ENCODE measurements at regions not wholly inside any gene's neighbourhood (a gene's known extent, or its start where the extent isn't known, plus 50 kb on each side); places are given as distances from the start of the nearest gene placed in this dataset.

DNA sequence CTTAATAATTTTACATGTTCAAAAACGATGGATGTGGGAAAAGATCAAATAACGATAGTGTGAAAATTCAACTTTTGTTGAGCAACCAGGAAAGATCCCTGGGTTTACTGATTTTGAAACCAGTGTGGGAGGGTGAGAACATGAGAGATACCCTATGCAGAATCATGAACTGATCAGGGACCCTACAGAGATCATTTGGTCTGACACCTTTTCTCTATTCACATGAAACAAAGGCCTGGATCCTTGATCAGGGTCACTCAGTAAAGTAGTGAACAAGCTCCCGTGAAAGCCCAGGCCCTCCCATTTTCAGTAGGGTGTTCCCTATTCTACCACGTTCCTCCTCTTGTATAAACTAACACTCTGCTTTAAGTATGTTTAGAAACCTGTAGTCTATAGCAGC is 60.5 kb upstream of the DUSP22 start:
- H3K9ac ChIP-seq (ENCODE audit: low read depth in 1 of 2, low read length in 2 of 2) = no peak overlapping the region
- TF ChIP-seq GABPA (IDR thresholded peaks at IDR 0.05 in 1 of 2, conservative IDR thresholded peaks at IDR 0.05 in 1 of 2) (no peak), FOXA1 (IDR thresholded peaks at IDR 0.05) (no peak), EGR1 (IDR thresholded peaks at IDR 0.05; ENCODE audit: low read depth in 2 of 2) (no peak), NR2F2 (IDR thresholded peaks at IDR 0.05) (no peak), JUND (IDR thresholded peaks at IDR 0.05) (no peak), HNF4A (conservative IDR thresholded peaks at IDR 0.05) (no peak)
- TF ChIP-seq, protein P1, sequence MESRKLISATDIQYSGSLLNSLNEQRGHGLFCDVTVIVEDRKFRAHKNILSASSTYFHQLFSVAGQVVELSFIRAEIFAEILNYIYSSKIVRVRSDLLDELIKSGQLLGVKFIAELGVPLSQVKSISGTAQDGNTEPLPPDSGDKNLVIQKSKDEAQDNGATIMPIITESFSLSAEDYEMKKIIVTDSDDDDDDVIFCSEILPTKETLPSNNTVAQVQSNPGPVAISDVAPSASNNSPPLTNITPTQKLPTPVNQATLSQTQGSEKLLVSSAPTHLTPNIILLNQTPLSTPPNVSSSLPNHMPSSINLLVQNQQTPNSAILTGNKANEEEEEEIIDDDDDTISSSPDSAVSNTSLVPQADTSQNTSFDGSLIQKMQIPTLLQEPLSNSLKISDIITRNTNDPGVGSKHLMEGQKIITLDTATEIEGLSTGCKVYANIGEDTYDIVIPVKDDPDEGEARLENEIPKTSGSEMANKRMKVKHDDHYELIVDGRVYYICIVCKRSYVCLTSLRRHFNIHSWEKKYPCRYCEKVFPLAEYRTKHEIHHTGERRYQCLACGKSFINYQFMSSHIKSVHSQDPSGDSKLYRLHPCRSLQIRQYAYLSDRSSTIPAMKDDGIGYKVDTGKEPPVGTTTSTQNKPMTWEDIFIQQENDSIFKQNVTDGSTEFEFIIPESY (IDR thresholded peaks at IDR 0.05) = no peak
- WGBS = 87% methylated on average over 4 of the region's 4 CpGs
- no peaks in the 10 kb centered on the region for H3K27me3 ChIP-seq (ENCODE audit: control insufficient read depth in 4 of 4, insufficient read depth in 4 of 4, low read length in 3 of 4)
- no peaks in the 10 kb centered on the region for H3K9me3 ChIP-seq (ENCODE audit: control insufficient read depth in 4 of 4, low read length in 3 of 4)
- peaks cover 0 to 8% (median 4%) of the 10 kb centered on the region in 4 donors for H3K4me1 ChIP-seq (ENCODE audit: control insufficient read depth in 4 of 4, insufficient read depth in 4 of 4, low read length in 3 of 4)
- DNase-seq (ENCODE audit: low spot score) = no peak
- no peak overlapping the region for H3K4me3 ChIP-seq (ENCODE audit: low read depth in 1 of 3, low read length in 3 of 3)
- H3K27ac ChIP-seq (ENCODE audit: low read depth in 1 of 2, low read length in 2 of 2) = no peak overlapping the region
- H3K36me3 ChIP-seq (ENCODE audit: control insufficient read depth in 4 of 4, insufficient read depth in 3 of 4, low read depth in 1 of 4, low read length in 3 of 4) = no peaks in the 10 kb centered on the region

- no peak for DNase-seq (ENCODE audit: low spot score)
- no peaks in the 10 kb centered on the region for H3K9me3 ChIP-seq (ENCODE audit: control insufficient read depth in 4 of 4, low read length in 3 of 4)
- H3K4me3 ChIP-seq (ENCODE audit: low read depth in 1 of 3, low read length in 3 of 3) = no peak overlapping the region
- WGBS = 91% methylated on average over 12 of the region's 12 CpGs
- peaks cover 0 to 8% (median 4%) of the 10 kb centered on the region in 4 donors for H3K4me1 ChIP-seq (ENCODE audit: control insufficient read depth in 4 of 4, insufficient read depth in 4 of 4, low read length in 3 of 4)
- no peak overlapping the region for H3K9ac ChIP-seq (ENCODE audit: low read depth in 1 of 2, low read length in 2 of 2)
- no peaks in the 10 kb centered on the region for H3K36me3 ChIP-seq (ENCODE audit: control insufficient read depth in 4 of 4, insufficient read depth in 3 of 4, low read depth in 1 of 4, low read length in 3 of 4)
- H3K27ac ChIP-seq (ENCODE audit: low read depth in 1 of 2, low read length in 2 of 2) = no peak overlapping the region
- TF ChIP-seq, protein P1 (IDR thresholded peaks at IDR 0.05) = no peak
- TF ChIP-seq TAF1 (conservative IDR thresholded peaks at IDR 0.05) (no peak), CTCF (IDR thresholded peaks at IDR 0.05; ENCODE audit: low read depth, low read length, missing input control) (no peak), FOXA1 (IDR thresholded peaks at IDR 0.05) (no peak), RAD21 (IDR thresholded peaks at IDR 0.05) (no peak), EGR1 (IDR thresholded peaks at IDR 0.05; ENCODE audit: low read depth in 2 of 2) (no peak), HNF4A (conservative IDR thresholded peaks at IDR 0.05) (no peak), GABPA (IDR thresholded peaks at IDR 0.05 in 1 of 2, conservative IDR thresholded peaks at IDR 0.05 in 1 of 2) (no peak), RXRA (IDR thresholded peaks at IDR 0.05) (no peak), SP1 (IDR thresholded peaks at IDR 0.05) (no peak), JUND (IDR thresholded peaks at IDR 0.05) (no peak), NR2F2 (IDR thresholded peaks at IDR 0.05) (no peak), ATF3 (IDR thresholded peaks at IDR 0.05) (no peak), MAX (IDR thresholded peaks at IDR 0.05) (no peak), REST (IDR thresholded peaks at IDR 0.05) (no peak), HNF4G (IDR thresholded peaks at IDR 0.05) (no peak), FOXA2 (IDR thresholded peaks at IDR 0.05) (no peak), YY1 (IDR thresholded peaks at IDR 0.05) (no peak)
- H3K27me3 ChIP-seq (ENCODE audit: control insufficient read depth in 4 of 4, insufficient read depth in 4 of 4, low read length in 3 of 4) = no peaks in the 10 kb centered on the region
Measured at GRCh38 chr6:232982-233640, 59.2 kb upstream of the DUSP22 start.

Measured in liver (tissue), 8 donors.